LNCaP clone FGC (cell line): ENCODE measurements at regions not wholly inside any gene's neighbourhood (a gene's known extent, or its start where the extent isn't known, plus 50 kb on each side); places are given as distances from the start of the nearest gene placed in this dataset.

Source experiments
- DNase-seq: peaks from one replicate; pipeline ENCODE4 v3.0.0-alpha.2; 2011; ENCODE audit warnings: low read depth
- H3K4me3 ChIP-seq: 2 replicates; pipeline ENCODE4 v1.5.1; 2011; ENCODE audit warnings: mild to moderate bottlenecking, low read depth, low read length, control low read depth
- TF ChIP-seq, protein P1 (sequence below): IDR thresholded peaks from 2 replicates; pipeline ENCODE4 v1.5.1; 2012; ENCODE audit warnings: mild to moderate bottlenecking; ENCODE audit not compliant: control insufficient read depth, insufficient read depth; ENCODE audit errors: extremely low read depth

DNA sequence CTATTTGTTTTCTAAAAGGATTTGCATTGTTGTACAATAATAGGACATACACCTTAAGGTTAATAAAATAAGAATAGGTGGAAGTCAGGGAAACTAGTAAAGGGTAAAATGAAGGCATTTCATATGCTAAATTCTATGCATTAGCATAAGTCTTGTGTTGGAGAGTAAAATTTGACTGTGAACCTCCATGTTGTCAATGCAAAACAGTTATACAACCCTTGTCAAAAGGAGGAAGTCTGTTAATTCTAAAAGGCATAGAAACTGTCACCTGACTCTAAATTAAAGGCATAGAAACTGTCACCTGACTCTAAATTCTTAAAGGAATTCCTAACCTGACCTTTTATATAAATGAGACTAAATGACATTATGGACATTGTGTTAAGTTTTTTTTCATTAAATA lies 291.8 kb downstream of the OLFM3 start:
- TF ChIP-seq, protein P1, sequence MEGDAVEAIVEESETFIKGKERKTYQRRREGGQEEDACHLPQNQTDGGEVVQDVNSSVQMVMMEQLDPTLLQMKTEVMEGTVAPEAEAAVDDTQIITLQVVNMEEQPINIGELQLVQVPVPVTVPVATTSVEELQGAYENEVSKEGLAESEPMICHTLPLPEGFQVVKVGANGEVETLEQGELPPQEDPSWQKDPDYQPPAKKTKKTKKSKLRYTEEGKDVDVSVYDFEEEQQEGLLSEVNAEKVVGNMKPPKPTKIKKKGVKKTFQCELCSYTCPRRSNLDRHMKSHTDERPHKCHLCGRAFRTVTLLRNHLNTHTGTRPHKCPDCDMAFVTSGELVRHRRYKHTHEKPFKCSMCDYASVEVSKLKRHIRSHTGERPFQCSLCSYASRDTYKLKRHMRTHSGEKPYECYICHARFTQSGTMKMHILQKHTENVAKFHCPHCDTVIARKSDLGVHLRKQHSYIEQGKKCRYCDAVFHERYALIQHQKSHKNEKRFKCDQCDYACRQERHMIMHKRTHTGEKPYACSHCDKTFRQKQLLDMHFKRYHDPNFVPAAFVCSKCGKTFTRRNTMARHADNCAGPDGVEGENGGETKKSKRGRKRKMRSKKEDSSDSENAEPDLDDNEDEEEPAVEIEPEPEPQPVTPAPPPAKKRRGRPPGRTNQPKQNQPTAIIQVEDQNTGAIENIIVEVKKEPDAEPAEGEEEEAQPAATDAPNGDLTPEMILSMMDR: no peak
- H3K4me3 ChIP-seq: no peak overlapping the region
- DNase-seq: no peak

DNA sequence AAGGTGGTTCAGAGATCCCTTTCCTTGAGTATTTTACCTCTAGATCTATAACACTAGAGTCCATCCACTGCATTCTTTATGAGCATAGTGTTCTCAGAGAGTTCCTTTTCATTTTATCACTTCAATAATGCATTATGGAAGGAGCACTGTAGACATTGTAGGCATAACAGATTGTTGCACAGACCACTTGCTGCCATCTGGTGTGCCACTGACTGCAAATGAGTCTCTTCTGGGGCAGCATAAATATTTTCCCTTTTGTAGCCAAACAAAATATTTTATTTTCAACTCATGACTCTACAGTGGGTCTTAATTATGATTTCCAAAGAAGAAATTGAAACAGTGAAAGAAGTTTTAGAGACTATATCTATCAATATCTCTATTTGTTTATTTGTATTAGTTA lies 290.4 kb downstream of the OLFM3 start:
- H3K4me3 ChIP-seq: no peak overlapping the region
- TF ChIP-seq, protein P1: 0 out of 2 replicates have a peak, but pooled peaks have one; percentile 5
- DNase-seq: no peak

DNA sequence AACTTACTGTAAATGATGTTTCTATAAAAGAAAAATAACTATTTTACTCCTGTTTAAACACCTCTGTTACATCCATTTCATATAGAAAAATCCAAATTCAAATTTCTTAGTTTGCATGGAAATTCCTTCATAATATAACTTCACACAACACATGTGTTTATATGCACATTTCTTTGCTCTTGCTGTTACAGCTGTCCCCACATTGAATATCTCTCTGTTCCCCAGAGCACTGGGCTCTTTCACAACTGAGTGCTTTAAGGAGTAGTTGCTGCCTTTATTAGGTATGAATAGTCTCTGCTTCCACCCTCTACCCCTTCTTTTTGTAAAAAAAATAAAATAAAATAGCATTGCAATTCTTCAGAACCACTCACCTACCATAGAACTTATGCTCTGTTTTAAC lies 287.0 kb downstream of the OLFM3 start:
- H3K4me3 ChIP-seq: no peak overlapping the region
- TF ChIP-seq, protein P1: no peak
- no peak for DNase-seq

DNA sequence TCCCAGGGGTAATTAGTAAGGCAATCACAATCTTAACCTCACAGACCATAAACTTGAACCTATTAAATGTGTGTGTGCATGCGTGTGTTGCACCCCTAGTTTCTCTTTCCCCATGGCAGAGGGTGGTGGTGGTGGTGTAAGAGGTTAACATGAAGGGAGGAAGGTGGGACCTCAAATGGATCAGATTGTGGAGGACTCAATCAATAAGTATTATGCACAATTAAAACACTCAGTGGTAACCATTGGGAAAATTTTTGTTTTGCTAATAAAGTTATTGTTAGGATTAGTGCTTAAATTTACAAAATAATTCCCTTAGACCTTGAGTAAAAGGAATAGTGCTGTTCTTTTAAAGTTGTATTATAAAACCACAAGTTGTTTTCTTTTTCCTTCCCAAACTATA lies 283.0 kb downstream of the OLFM3 start:
- TF ChIP-seq, protein P1: no peak
- no peak for DNase-seq
- H3K4me3 ChIP-seq: no peak overlapping the region

DNA sequence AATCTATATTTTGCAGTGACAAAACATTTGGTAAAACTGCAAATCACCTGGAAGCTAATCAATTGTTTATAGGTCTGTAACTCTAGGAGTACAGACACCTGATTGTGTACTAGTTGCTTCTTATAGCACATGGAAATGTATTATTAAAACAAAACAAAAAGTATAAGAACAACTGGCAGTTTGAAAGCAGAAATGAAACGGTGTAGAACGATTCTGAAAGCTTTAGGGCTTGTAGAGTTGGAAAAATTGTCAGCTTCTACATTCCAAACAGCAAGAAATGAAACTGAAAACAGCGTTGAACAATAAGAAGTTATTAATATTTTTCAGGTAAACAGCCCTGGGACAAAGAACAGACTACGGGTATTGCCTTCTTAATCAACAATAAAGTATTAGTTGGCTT lies 273.3 kb downstream of the OLFM3 start:
- no peak overlapping the region for H3K4me3 ChIP-seq
- DNase-seq: no peak
- TF ChIP-seq, protein P1: no peak

DNA sequence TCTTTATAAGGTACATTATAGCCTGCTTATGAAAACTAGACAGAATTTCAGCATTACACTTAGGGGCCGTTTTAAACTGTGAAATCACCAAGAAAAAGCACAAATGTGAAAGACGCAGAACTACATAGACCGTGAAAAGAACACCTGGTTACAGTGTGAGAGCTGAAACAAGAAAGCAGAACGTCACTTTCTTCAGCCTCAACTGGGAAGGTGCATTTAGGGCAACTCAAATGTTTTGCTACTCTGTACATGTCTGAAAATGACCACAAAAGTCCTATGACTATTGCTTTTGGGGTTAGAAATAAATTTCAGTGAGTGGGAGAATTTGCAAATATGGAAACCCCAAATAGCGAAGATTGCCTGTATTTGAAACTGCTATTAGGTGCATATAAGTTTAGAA lies 268.7 kb downstream of the OLFM3 start:
- DNase-seq: no peak
- no peak overlapping the region for H3K4me3 ChIP-seq
- TF ChIP-seq, protein P1: no peak

DNA sequence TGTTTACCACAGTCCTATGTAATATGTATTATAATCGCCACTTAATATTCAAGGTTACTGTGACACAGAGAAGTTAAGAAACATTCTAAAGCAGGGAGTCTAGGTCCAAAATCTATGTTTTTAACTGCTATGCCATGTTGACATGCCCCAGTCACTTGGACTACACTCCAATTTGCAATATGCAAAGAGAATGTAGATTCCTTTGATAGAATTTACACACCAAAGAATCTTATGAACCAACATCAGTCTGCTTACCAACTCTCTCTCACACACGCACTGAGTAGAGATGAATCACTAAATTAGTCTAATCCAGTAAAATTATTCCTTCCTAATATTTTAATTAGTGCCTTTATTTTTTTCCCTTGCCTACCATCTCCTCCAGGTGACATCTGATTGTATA lies 266.2 kb downstream of the OLFM3 start:
- TF ChIP-seq, protein P1: no peak
- no peak for DNase-seq
- H3K4me3 ChIP-seq: no peak overlapping the region
